Esophagus muscularis mucosa (tissue), 4 donors: ENCODE measurements at regions not wholly inside any gene's neighbourhood (a gene's known extent, or its start where the extent isn't known, plus 50 kb on each side); places are given as distances from the start of the nearest gene placed in this dataset.

ENCODE experiments used
- DNase-seq: peaks from one replicate; pipeline ENCODE4 v3.0.0-alpha.2; 2017; ENCODE audit errors: extremely low spot score
- H3K27ac ChIP-seq, 4 donors: fragments of 200-600 bp; sonication (generic); replicated peaks in 1 of 4; 1 replicate in 3 of 4; 2 replicates in 1 of 4; pipeline ENCODE4 v1.5.1; 2016 to 2019; ENCODE audit warnings: mild to moderate bottlenecking in 1 of 4
- H3K27me3 ChIP-seq, 4 donors: fragments of 200-600 bp; sonication (generic); one replicate each; pipeline versions ENCODE4 v1.5.1 to v1.6.0; 2016 to 2019
- H3K36me3 ChIP-seq, 4 donors: fragments of 200-600 bp; sonication (generic); one replicate each; pipeline ENCODE4 v1.5.1; 2016 to 2019
- H3K4me1 ChIP-seq, 4 donors: fragments of 200-600 bp; sonication (generic); one replicate each; pipeline ENCODE4 v1.5.1; 2016 to 2019
- H3K4me3 ChIP-seq, 4 donors: fragments of 200-600 bp; sonication (generic); 1 replicate in 2 of 4; 2 replicates in 2 of 4; pipeline ENCODE4 v1.5.1; 2016 to 2019; ENCODE audit warnings: mild to moderate bottlenecking in 4 of 4, moderate library complexity in 1 of 4
- H3K9me3 ChIP-seq, 4 donors: fragments of 200-600 bp; sonication (generic); 1 replicate in 3 of 4; 2 replicates in 1 of 4; pipeline ENCODE4 v1.5.1; 2016 to 2019
- CTCF ChIP-seq, 3 experiments: fragments of 200-600 bp in 2 of 3; fragments of 450-650 bp in 1 of 3; sonication (generic) in 2 of 3; IDR thresholded peaks; one replicate each; pipeline ENCODE4 v1.5.1; 2017 to 2019; ENCODE audit warnings: antibody characterized with exemption in 3 of 3, mild to moderate bottlenecking in 2 of 3, moderate library complexity in 1 of 3
- EP300 ChIP-seq: sonication (generic); formaldehyde crosslinking; IDR thresholded peaks from one replicate; pipeline ENCODE4 v1.6.1; 2017; ENCODE audit warnings: antibody characterized with exemption
- POLR2A ChIP-seq: fragments of 450-650 bp; IDR thresholded peaks from one replicate; pipeline ENCODE4 v1.6.1; 2017; ENCODE audit warnings: antibody characterized with exemption, moderate library complexity, mild to moderate bottlenecking, low read depth
- POLR2AphosphoS5 ChIP-seq, 2 donors: sonication (generic); formaldehyde crosslinking; IDR thresholded peaks; one replicate each; pipeline ENCODE4 v1.6.1; 2017; ENCODE audit warnings: antibody characterized with exemption in 2 of 2
- WGBS: methylation state at CpG from one replicate; pipeline ENCODE4 v1.1.5; 2018; 5-methylcytosine and 5-hydroxymethylcytosine counted together
- intact Hi-C: fragments of 100-400 bp; cut with DNase I; formaldehyde crosslinking; loops from one replicate; pipeline ENCODE4 v1.15.1; 2023

- DNase-seq, result no peak
- Histone ChIP-seq H3K4me1 (no peaks in the 10 kb centered on the region), H3K27ac (no peak overlapping the region), H3K4me3 (no peak overlapping the region), H3K36me3 (no peaks in the 10 kb centered on the region), H3K9me3 (no peaks in the 10 kb centered on the region), H3K27me3 (no peaks in the 10 kb centered on the region)
- 86% methylated on average over 5 of the region's 10 CpGs for WGBS
- intact Hi-C loops, result no loop called here
- TF ChIP-seq POLR2AphosphoS5 (IDR thresholded peaks at IDR 0.05) (no peak), CTCF (IDR thresholded peaks at IDR 0.05) (no peak), EP300 (no peak), POLR2A (no peak)
These were observed 86.2 kb upstream of the ASB18 start for GRCh38 chr2:236350426-236350825.

GRCh38 chr2:236351966-236352525, 87.8 kb upstream of the ASB18 start:
- TF ChIP-seq POLR2AphosphoS5 (IDR thresholded peaks at IDR 0.05), result no peak
- TF ChIP-seq EP300, result no peak
- no peak for TF ChIP-seq POLR2A
- no peak for TF ChIP-seq CTCF (IDR thresholded peaks at IDR 0.05)
- Histone ChIP-seq H3K36me3 (no peaks in the 10 kb centered on the region), H3K9me3 (no peaks in the 10 kb centered on the region), H3K4me1 (no peaks in the 10 kb centered on the region), H3K4me3 (no peak overlapping the region), H3K27ac (no peak overlapping the region), H3K27me3 (no peaks in the 10 kb centered on the region)
- no peak for DNase-seq
- 86% methylated on average over 18 of the region's 18 CpGs for WGBS
- intact Hi-C loops, result loop anchor here (2.0 kb wide), 1 partner anchor 709 kb away; no protein-coding TSS in a partner anchor

- Histone ChIP-seq H3K4me1 (no peaks in the 10 kb centered on the region), H3K9me3 (no peaks in the 10 kb centered on the region), H3K36me3 (no peaks in the 10 kb centered on the region), H3K4me3 (no peak overlapping the region), H3K27ac (no peak overlapping the region), H3K27me3 (no peaks in the 10 kb centered on the region)
- TF ChIP-seq CTCF (IDR thresholded peaks at IDR 0.05) (peak; percentile 77 to 83 (median 81)), POLR2A (no peak)
- WGBS, result 16% methylated on average over 14 of the region's 14 CpGs
- DNase-seq, result no peak
- intact Hi-C loops, result loop anchor here (2.0 kb wide), 1 partner anchor 708 kb away; no protein-coding TSS in a partner anchor
These were observed 88.8 kb upstream of the ASB18 start for GRCh38 chr2:236352761-236353593.

- H3K27me3 ChIP-seq, result no peaks in the 10 kb centered on the region
- no peak for DNase-seq
- intact Hi-C loops, result loop anchor here (2.0 kb wide), 1 partner anchor 707 kb away; no protein-coding TSS in a partner anchor
- no peaks in the 10 kb centered on the region for H3K4me1 ChIP-seq
- H3K4me3 ChIP-seq, result no peak overlapping the region
- no peak overlapping the region for H3K27ac ChIP-seq
- H3K36me3 ChIP-seq, result no peaks in the 10 kb centered on the region
- no peak for TF ChIP-seq POLR2AphosphoS5 (IDR thresholded peaks at IDR 0.05)
- no peak for TF ChIP-seq POLR2A
- no peak for TF ChIP-seq EP300
- no peak for TF ChIP-seq CTCF (IDR thresholded peaks at IDR 0.05)
- WGBS, result 71% methylated on average over 6 of the region's 6 CpGs
- no peaks in the 10 kb centered on the region for H3K9me3 ChIP-seq
These were observed 89.4 kb upstream of the ASB18 start for GRCh38 chr2:236353594-236353942.
